GM12875 (cell line): ENCODE measurements at regions not wholly inside any gene's neighbourhood (a gene's known extent, or its start where the extent isn't known, plus 50 kb on each side); places are given as distances from the start of the nearest gene placed in this dataset.

ENCODE experiments used
- H3K4me3 ChIP-seq: one replicate; pipeline ENCODE4 v1.5.1; 2011; ENCODE audit warnings: low read depth, low read length, control low read depth
- CTCF ChIP-seq: IDR thresholded peaks from 2 replicates; pipeline ENCODE4 v1.5.1; 2011; ENCODE audit warnings: low read depth, mild to moderate bottlenecking, control low read depth, inconsistent platforms, low read length, moderate library complexity, borderline replicate concordance; ENCODE audit not compliant: insufficient read depth

GRCh38 chr5:124445070-124445619, 301.3 kb downstream of the ZNF608 start:
- H3K4me3 ChIP-seq: no peak overlapping the region
- TF ChIP-seq CTCF: no peak

- no peak for TF ChIP-seq CTCF
- no peak overlapping the region for H3K4me3 ChIP-seq
Measured at GRCh38 chr5:124444147-124444775, 302.2 kb downstream of the ZNF608 start.

GRCh38 chr5:124440471-124440870, 306.0 kb downstream of the ZNF608 start:
- no peak overlapping the region for H3K4me3 ChIP-seq
- TF ChIP-seq CTCF: no peak

- H3K4me3 ChIP-seq: no peak overlapping the region
- no peak for TF ChIP-seq CTCF
Measured at GRCh38 chr5:124439609-124440008, 306.8 kb downstream of the ZNF608 start.

GRCh38 chr5:124438903-124439281, 307.5 kb downstream of the ZNF608 start:
- TF ChIP-seq CTCF: no peak
- no peak overlapping the region for H3K4me3 ChIP-seq

- TF ChIP-seq CTCF: no peak
- no peak overlapping the region for H3K4me3 ChIP-seq
Measured at GRCh38 chr5:124438026-124438902, 308.2 kb downstream of the ZNF608 start.
